ENCODE measurements at regions not wholly inside any gene's neighbourhood (a gene's known extent, or its start where the extent isn't known, plus 50 kb on each side); places are given as distances from the start of the nearest gene placed in this dataset.

GRCh38 chr7:145134377-145134776 lies 298.5 kb upstream of the TPK1 start:
- TF ChIP-seq EZH2 (IDR thresholded peaks at IDR 0.05; ENCODE audit: low read length) = no peak
- TF ChIP-seq, protein P1, sequence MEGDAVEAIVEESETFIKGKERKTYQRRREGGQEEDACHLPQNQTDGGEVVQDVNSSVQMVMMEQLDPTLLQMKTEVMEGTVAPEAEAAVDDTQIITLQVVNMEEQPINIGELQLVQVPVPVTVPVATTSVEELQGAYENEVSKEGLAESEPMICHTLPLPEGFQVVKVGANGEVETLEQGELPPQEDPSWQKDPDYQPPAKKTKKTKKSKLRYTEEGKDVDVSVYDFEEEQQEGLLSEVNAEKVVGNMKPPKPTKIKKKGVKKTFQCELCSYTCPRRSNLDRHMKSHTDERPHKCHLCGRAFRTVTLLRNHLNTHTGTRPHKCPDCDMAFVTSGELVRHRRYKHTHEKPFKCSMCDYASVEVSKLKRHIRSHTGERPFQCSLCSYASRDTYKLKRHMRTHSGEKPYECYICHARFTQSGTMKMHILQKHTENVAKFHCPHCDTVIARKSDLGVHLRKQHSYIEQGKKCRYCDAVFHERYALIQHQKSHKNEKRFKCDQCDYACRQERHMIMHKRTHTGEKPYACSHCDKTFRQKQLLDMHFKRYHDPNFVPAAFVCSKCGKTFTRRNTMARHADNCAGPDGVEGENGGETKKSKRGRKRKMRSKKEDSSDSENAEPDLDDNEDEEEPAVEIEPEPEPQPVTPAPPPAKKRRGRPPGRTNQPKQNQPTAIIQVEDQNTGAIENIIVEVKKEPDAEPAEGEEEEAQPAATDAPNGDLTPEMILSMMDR (optimal IDR thresholded peaks at IDR 0.05 in 1 of 3, IDR thresholded peaks at IDR 0.05 in 1 of 3, conservative IDR thresholded peaks at IDR 0.05 in 1 of 3; ENCODE audit: extremely low read depth in 1 of 3, insufficient read depth in 2 of 3, low read length in 3 of 3) = no peak

All from keratinocyte (primary cell).